Bone marrow (tissue), 2 donors: ENCODE measurements at regions not wholly inside any gene's neighbourhood (a gene's known extent, or its start where the extent isn't known, plus 50 kb on each side); places are given as distances from the start of the nearest gene placed in this dataset.

Experiments used
- DNase-seq, 2 donors: peaks; one replicate each; lab custom pipeline; 2025; lab: John Stamatoyannopoulos, UW

GRCh38 chr9:103919605-103920209, 174.4 kb upstream of the SMC2 start:
- no peak for DNase-seq

DNA sequence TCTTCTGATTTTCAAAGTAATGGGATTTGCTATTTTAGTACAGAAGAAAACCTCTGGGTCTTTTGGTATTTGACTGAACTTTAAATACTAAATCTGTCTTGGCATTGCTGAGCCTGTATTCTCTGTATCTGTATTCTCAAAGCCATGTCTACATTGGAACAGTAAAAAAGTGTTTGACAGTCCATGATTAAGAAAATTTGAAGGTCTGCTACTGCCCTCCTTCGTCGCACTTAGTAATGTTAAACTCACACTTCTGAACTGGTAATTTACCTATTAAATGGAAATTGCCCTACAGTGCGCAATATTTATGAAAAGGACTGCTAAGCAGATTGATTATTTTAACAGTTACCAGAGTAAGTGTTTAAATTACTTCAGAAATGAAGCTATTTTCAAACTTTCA, 165.7 kb upstream of the SMC2 start:
- DNase-seq: no peak

DNA sequence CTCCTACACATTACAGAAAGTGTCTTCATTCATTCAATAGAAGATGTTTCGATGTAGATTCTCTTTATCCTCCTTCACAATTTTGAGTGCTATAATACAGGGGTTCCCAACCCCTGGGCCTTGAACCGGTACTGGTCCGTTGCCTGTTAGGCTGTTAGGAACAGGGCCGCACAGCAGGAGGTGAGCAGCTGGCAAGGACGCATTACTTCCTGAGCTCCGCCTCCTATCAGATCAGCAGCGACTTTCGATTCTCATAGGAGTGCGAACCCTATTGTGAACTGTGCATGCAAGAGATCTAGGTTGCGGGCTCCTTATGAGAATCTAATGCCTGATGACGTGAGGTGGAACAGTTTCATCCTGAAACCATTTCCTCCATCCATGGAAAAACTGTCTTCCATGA, 153.0 kb upstream of the SMC2 start:
- no peak for DNase-seq

- DNase-seq: no peak
Measured at GRCh38 chr9:103942200-103942599, 151.9 kb upstream of the SMC2 start.

GRCh38 chr9:103942651-103943050, 151.5 kb upstream of the SMC2 start:
- DNase-seq: no peak

- no peak for DNase-seq
Measured at GRCh38 chr9:103949096-103949495, 145.0 kb upstream of the SMC2 start.

DNA sequence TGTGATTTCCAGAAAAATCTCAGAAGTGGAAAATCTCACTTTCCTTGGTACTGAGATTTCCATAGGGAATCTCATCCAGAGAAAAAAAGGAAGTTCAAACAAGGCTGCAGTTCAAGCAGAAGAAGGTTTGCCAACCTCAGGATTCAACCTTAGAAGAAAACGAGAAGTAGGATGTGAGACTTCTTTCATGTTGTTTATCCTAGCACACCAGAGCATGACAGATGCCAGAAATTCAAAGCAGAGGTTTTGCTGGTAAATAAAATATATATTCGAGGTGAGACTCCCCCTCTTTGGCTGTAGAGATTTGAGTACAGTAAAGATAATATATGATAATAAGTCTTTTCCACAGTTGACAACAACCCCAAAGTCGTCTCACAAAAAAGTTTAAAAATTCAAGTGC, 116.9 kb upstream of the SMC2 start:
- no peak for DNase-seq

DNA sequence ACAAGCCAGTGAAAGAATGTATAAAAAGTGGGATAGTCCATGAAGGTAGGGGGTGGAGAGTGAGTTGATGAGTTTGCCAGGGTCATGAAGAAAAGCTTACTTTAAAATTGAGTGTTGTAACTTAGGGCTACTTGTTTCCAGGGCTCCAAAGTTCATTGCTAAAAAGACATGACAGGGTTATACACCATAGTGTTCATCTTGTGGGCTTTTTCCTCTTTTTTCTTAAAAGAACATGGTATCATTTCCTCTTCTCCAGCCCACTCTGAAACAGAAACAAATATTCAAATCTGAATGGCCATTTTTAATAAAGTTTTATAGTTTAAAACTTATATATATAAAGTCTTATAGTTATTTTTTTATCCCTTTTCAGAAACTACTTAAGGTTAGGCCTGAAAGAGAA, 115.7 kb upstream of the SMC2 start:
- no peak for DNase-seq

GRCh38 chr9:103981912-103982311, 112.2 kb upstream of the SMC2 start:
- no peak for DNase-seq

GRCh38 chr9:103985077-103985476, 109.0 kb upstream of the SMC2 start:
- DNase-seq: no peak

DNA sequence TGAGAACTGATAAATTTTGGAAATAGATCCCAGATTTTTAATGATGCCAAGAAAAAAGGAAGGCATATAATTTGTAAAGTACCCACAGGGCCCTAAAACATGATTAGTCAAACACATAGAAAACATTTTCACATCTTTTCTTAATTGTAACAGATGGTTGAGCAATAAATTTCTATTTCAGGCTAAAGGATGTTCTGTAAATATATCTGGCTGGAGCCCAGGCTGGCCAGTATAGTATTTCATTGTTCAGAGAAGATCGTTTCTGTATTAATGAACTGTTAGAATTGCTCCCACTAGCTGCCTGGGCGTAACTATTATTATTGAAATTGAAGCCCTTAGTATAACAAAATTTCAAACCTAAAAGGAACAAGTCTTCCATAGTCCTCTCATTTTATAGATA, 105.3 kb upstream of the SMC2 start:
- DNase-seq: no peak

DNA sequence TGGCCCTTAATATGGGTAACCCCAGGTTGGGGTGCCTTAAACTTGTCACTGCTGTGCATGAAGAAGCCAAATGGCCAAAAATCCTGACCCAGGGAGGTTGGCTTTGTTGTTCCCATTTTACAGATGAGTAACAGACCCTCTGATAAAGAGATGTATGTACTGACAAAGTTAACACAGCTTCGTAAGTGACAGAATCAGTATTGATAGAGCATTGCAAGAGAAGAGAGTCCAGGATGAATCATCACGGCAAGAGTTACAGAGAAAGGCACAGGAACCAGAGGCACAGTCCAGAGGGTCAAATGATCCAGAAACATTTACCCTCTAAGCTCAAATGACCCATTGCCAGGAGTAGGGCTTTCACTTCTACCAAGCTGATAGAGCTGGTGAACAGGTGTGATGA, 103.8 kb upstream of the SMC2 start:
- no peak for DNase-seq

- no peak for DNase-seq
Measured at GRCh38 chr9:103991001-103991400, 103.1 kb upstream of the SMC2 start.

GRCh38 chr9:103991698-103992097, 102.4 kb upstream of the SMC2 start:
- no peak for DNase-seq

DNA sequence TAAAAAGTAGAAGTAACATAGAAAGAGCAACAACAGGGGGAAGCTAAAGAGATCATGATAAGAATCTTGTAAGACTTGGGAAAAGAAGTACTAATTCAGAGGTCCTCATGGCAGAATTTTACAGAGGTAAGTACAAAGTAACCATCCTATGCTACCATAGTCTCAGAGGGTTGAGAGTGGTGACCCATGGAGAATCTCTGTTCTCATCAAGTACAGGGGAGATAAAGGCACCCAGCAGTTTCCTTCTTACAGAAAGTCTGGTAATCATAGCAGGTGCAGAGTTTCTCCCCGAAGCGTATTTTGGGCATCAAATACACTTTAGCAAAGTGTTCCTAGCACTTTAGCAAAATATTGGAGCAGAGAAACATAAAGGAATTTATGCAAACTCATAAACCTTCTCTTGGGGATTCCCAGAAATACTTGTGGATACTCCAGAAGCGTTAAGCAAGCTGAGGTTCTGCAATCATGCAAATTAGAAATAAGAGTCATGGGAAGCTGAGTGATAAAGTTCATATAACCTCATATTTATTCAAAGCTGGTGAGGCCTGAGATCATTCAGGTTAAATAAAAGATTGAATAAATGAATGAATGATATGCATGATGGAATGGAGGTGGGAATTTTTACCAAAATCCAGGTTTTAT, 101.0 kb upstream of the SMC2 start:
- DNase-seq: no peak

GRCh38 chr9:103997856-103998370, 96.2 kb upstream of the SMC2 start:
- peak in 1 of 2 donors; percentile 95 for DNase-seq

GRCh38 chr9:103999375-104000062, 94.6 kb upstream of the SMC2 start:
- DNase-seq: no peak

GRCh38 chr9:104009826-104010225, 84.3 kb upstream of the SMC2 start:
- DNase-seq: peak in 1 of 2 donors; percentile 87

- no peak for DNase-seq
Measured at GRCh38 chr9:104022083-104022482, 72.0 kb upstream of the SMC2 start.

DNA sequence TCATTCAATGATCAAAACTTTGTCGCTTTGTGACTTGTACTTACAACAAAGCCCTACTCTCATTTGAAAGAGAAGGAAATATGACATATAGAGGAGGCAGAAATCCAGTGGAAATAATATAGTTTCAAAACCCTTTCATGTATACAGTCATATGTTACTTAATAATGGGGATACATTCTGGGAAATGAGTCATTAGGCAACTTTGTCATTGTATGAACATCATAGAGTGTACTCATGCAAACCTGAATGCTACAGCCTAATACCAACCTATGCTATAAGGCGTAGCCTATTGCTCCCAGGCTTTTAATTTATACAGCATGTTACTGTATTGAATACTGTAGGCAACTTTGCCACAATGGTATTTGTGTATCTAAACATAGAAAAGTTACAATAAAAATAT, 69.0 kb upstream of the SMC2 start:
- DNase-seq: no peak

DNA sequence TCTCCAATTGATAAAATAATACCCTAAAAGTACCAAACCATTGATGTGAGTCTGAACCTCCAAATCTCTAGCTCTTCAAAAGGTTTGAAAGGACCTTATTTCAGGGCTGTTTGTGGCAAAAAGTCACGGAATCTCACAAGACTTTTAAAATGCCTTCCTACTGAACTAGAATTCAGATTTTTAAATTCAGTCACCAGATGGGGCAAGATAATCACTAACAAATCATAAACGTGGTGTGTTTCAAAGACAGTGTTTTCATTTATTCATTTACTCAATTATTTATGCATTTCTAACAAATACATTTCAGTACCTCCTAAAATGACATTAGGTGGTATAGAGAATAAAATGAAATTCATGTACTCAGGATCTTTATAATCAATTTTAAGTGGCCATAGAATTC, 68.2 kb upstream of the SMC2 start:
- DNase-seq: no peak

- peak in 1 of 2 donors; percentile 63 for DNase-seq
Measured at GRCh38 chr9:104027295-104027694, 66.8 kb upstream of the SMC2 start.

GRCh38 chr9:104028827-104029226, 65.3 kb upstream of the SMC2 start:
- DNase-seq: no peak
